Stimulated activated naive CD4-positive, alpha-beta T cell (primary cell): ENCODE measurements at regions not wholly inside any gene's neighbourhood (a gene's known extent, or its start where the extent isn't known, plus 50 kb on each side); places are given as distances from the start of the nearest gene placed in this dataset.
"Not testable (repeated sequence)": the region's sequence is repeated elsewhere in the genome, so short reads cannot be mapped to it uniquely, and the experiment has no call there.

Source experiments
- DNase-seq, 6 experiments: peaks; one replicate each; lab custom pipeline; 2025; lab: John Stamatoyannopoulos, UW

GRCh38 chr5:34561581-34561980 is 94.5 kb upstream of the RAI14 start:
- not testable (repeated sequence) for DNase-seq

DNA sequence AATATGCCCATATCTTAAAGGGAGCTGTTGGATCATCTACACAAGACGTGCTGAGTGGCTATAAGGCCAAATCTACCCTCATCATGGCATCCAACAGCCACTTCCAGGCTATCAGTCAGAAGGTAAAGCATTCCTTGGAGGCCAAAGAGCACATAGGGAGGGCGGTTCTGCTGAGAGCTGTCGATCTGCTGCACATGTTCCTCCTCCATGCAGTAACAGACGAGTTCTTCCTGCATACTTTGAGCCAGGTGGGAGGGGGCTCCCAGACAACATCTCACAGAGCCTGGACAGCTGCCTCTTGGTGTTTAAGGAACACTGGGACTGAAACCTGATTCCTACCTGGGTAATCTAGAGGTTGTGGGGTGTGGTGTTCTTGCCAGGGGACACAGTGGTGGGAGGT is 93.3 kb upstream of the RAI14 start:
- DNase-seq: no peak

GRCh38 chr5:34563269-34563668 is 92.9 kb upstream of the RAI14 start:
- DNase-seq: no peak

- DNase-seq: no peak
Observed at GRCh38 chr5:34563931-34564709, 92.0 kb upstream of the RAI14 start.

- no peak for DNase-seq
Observed at GRCh38 chr5:34564710-34565235, 91.4 kb upstream of the RAI14 start.

DNA sequence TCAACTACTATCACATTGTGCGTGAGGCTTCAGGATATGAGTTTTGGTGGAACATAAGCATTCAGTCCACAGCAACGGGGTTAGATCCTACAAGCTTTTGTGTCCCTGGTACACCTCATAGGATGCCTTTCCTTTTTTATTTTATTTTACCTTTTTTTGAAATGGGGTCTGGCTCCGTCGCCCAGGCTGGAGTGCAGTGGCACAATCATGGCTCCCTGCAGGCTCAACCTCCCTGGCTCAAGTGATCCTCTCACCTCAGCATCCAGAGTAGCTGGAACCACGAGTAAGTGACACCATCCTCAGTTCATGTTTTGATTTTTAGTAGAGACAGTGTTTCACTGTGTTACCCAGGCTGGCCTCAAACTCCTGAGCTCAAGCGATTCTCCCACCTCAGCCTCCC is 86.0 kb upstream of the RAI14 start:
- no peak for DNase-seq

DNA sequence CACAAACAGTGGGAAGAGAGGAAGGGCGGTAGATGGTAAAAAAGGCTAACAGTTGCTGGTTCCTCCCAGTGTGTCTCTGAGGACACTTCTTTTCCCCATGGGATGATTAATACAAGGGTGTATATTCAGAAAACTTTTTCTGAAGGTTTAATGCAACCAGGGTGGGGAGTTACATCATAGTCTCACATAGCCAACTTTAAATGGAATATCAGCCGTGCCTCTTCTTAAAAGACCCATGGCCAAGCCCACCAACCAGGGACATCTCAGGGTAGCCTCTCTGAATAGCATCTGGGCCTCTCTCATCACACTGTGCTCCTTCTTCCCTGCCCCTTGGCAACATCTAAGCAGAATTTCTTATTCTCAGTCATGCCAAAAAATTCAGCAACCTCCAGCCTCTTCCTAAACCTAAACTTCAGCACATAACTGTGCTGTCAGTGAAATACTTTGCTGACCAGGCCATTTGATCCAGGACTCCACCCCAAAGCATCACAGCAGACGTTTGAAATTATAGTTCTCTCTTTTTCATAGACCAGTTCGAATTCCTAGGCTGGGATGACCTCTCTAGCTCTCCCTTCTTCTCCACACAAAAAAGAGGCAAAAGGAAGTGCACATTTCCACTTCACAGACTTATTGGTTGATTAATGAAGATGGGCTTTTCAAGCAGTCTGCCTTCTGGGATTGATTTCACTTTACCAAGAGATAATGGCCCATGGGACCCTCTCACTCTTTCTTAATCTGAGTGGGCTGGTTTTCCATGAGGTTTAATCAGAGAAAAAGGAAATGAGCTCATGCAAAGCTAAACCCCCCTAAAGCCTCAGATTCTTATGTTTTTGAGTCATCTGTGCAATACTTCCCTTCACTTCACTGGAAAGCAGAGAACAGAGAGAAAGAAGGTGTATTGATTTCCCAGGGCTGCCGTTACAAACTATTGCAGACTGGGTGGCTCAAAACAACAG is 85.1 kb upstream of the RAI14 start:
- no peak for DNase-seq

GRCh38 chr5:34571677-34572041 is 84.5 kb upstream of the RAI14 start:
- DNase-seq: no peak

GRCh38 chr5:34574936-34575467 is 81.1 kb upstream of the RAI14 start:
- no peak for DNase-seq

DNA sequence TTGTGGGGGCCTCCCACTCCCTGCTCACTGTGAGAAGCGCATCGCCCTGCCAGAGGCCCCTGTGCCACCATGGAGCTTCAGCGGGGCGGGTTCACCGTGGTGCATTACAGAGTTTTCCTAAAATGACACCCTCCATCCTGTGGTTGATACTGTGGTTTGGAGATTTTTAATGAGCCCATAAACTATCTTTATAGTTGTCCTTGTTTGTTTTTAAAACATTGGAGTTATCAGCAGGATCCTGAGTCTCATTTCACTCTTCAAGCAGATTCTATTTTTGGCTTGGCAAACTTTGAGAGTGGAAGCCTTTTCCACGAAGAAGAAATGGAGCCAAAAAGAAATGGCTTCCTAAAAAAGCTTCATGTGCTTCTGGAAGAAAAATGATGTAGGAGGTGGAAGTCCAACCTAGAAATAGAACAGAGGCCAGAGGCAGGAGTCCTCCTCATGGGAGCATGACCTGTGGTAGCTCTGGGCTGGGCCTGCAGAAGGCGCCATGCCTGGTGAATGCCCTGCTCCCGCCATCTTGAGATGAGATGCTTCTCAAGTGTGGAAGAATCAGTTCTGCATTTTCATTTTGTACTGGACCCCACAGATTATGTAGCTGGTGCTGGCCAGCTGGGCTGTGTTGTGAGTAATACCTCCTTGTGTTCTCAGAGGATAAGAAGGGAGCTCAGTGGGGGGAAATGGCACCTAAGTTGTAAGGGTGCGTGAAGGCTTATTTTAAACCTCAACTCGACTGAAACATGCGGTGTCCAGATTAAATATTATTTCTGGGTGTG is 79.0 kb upstream of the RAI14 start:
- DNase-seq: no peak

DNA sequence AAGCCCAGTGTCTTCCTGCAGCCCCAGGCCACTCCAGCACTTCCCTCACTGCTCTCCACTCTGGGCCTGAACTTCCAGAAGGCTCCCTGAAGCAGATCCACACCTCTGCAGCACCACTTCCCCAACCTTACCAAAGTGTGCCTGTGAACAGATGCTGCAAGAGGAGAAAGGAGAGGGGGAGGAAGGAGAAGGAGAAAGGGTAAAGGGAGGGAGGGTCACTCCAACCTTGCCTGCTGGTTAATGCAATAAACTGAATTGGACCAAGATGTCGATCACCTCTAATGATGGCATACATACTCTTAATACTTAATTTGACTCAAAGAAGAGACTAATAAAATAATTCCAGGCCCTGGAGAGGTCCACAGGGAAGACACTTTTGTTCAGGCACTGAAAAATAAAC is 77.2 kb upstream of the RAI14 start:
- DNase-seq: no peak

DNA sequence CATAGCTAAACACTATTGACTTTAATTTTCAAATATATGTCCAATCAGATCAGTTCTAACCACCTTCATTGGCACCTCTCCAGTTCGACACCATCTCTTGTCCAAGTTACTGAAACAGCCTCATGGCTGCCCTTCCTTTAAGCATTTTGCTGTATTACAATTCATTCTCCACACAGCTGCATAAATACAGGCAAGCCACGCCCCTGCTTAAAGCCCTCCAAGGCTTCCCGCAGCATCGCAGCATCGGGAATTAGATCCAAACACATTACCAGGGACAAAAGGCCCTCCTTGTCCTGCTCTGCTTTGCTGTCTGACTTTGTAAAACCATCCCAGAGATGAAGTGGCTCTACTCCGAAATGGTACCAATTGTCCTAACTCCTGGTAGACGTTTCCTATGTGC is 75.1 kb upstream of the RAI14 start:
- DNase-seq: no peak

- DNase-seq: no peak
Observed at GRCh38 chr5:34582371-34582770, 73.8 kb upstream of the RAI14 start.

DNA sequence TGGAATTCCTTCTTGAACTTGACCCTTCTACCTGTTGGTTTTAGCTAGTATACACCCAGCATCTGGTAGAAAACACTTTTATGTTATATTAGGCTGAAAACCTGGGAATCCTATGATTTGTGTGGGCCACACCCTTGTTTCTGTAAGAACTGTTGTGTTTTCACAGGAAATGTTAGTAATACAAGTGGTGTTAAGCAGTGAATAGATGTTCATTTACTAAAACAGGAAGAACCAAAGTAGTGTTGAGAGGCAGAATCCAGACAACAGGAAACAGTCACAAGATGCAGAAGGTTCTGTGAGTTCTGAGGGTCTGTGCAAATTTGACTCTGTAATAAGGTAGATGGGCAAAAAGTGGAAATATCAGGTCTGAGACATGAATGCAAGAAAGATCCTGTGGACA is 73.0 kb upstream of the RAI14 start:
- no peak for DNase-seq

- no peak for DNase-seq
Observed at GRCh38 chr5:34584165-34584564, 72.0 kb upstream of the RAI14 start.

GRCh38 chr5:34585601-34586104 is 70.5 kb upstream of the RAI14 start:
- no peak for DNase-seq

DNA sequence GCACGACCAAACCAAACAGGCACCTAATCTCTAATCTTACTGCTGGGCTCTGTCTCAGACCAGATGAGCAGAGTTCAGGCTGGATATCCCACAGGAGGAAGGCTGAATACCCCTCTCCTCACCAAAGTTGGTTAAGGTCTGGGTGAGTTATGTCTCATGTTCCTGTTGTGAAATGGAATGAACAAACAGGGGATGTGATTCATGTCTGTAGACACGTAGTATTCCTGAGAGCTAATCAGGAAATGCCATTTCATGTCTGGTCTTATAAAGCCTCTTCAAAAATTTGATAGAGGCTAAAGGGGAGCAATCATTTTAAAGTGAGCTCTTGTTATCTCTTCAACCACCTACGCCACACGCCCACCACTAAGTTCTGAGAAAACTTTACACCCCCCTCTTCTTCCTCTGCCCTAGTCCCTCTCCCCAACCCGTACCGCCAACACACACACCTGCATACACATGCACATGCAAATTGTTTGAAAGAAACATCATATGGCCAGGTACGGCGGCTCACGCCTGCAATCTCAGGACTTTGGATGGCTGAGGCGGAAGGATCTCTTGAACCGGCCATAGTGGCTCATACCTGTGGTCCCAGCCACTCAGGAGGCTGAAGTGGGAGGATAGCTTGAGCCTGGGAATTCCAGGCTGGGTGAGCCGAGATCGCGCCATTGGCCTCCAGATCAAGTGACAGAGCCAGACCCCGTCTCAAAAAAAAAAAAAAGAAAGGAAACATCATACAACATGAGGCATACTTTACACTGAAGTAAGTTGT is 69.8 kb upstream of the RAI14 start:
- DNase-seq: no peak

- DNase-seq: no peak
Observed at GRCh38 chr5:34587355-34588241, 68.5 kb upstream of the RAI14 start.

GRCh38 chr5:34589832-34590231 is 66.3 kb upstream of the RAI14 start:
- DNase-seq: no peak

DNA sequence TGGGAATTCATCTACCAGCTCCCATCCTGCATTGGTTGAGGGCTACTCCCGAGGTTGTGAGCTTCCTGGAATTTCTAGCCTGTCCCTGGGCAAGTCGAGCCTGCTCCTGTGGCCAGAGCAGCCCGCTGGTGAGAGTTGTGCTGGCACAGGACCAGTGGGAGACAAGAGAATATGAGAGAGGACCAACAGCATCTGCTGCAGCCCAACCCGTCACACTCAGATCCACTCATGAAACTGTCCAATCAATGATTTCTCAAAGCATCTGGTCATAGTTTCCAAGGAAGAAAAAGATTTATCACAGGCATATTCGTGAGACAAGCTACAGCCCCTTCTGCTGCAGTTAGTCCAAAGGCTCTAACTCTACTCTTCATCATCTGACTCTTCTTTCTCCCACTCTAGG is 64.4 kb upstream of the RAI14 start:
- DNase-seq: no peak
